NCI-H1092 treated with DMSO at 0.1 percent for 48 hours (cell line): ENCODE measurements at regions not wholly inside any gene's neighbourhood (a gene's known extent, or its start where the extent isn't known, plus 50 kb on each side); places are given as distances from the start of the nearest gene placed in this dataset.
A peak's percentile ranks its signal among the peaks of the same experiment; 100 is the strongest.
"Not testable (repeated sequence)": the region's sequence is repeated elsewhere in the genome, so short reads cannot be mapped to it uniquely, and the experiment has no call there.

Source experiments
- DNase-seq: peaks from one replicate; lab custom pipeline; 2025; lab: John Stamatoyannopoulos, UW

GRCh38 chr6:147651-148050 lies 144.6 kb upstream of the DUSP22 start:
- not testable (repeated sequence) for DNase-seq

- not testable (repeated sequence) for DNase-seq
Measured at GRCh38 chr6:148051-148984, 144.0 kb upstream of the DUSP22 start.

GRCh38 chr6:150147-150546 lies 142.1 kb upstream of the DUSP22 start:
- DNase-seq: not testable (repeated sequence)

- not testable (repeated sequence) for DNase-seq
Measured at GRCh38 chr6:152436-152835, 139.9 kb upstream of the DUSP22 start.

- not testable (repeated sequence) for DNase-seq
Measured at GRCh38 chr6:153026-153425, 139.3 kb upstream of the DUSP22 start.

DNA sequence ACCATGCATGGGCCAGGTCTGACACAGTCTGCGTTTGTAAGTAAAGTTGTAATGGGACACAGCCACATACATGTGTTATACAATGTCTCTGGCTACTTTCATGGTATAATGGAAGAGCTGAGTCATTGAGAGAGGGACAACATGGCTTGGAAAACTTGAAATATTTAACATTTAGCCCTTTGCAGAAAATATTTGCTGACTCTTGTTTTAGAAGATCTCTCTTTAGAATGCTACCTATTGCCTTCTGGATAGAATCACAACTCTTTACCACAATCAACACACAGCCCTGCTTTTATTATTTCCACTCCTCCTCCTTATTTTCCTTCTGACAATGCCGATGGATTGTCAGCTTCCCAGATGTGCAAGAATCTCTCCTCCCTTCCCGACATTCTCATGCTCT lies 138.4 kb upstream of the DUSP22 start:
- not testable (repeated sequence) for DNase-seq

DNA sequence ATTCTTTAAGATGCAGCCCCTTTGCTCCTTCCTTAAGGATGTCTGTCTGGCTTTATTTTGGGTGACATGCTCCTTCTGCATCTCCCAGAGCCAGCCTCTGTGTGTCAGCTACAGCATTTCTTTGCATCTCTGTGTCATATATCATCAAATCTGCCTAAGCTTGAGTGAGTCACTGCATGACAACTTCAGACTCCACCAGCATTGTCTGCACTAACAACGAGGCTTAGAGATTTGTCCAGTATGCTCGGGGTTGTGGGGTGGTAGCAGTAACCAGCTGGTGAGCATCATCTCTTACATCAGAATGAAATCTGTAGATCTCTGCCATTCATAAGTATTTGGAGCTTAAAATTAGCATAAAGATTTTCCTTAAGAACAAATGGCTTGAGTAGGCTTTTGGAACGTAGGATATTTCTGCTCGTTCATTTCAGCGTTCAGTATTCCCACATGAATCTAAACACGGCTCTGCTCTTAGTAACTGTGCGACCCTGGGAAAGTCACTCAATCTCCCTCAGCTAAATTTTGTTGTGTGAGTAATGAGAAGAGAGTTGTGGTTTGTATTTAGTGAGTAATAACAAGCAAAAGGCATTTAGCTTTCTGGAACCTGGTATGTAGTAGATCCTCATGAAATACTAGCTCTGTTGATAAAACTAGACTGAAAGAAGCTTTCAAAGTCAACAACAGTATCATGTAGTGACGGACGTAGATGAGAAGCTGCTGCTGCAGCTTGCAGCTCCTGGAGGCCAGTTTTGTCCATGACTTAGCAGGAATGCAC lies 137.8 kb upstream of the DUSP22 start:
- DNase-seq: not testable (repeated sequence)

DNA sequence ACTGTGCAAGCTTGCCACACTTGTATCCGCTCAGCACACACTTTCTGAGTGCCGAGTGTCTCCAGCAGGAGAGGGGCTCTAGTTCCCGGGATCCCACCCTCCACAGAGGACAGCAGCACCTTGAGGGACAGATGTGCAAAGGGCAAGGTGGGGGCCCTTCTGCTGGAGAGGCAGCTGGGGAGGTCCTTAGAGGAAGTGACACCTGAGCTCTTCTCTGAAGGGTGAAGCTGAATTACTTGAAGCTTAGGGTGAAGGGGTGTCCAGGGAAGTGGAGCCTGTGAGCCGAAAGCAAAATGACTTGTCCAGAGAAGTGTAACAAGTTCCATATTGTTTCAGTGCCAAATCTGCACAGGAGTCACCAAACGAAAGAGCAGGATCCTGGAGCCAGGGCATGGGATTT lies 136.3 kb upstream of the DUSP22 start:
- no peak for DNase-seq

- DNase-seq: not testable (repeated sequence)
Measured at GRCh38 chr6:156441-157140, 135.7 kb upstream of the DUSP22 start.

DNA sequence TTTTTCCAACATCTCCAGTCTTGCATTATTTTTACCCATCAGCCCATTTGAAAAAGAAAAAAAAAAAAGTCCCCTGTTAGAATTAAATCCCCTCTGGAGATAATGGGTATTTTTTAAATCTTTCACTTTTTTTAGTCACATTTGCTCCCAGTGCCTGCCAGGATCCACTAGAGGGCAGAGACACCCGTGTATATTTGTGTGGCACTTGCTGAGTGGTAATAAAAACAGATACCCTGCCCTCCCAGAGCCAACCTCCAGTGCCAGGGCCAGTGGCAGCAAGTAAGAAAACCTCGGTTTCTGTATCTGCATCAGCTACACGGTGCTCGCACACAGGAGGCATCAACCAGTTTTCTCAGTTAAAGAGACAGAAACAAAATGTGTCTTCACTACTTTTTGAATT lies 135.1 kb upstream of the DUSP22 start:
- DNase-seq: not testable (repeated sequence)

GRCh38 chr6:161657-162056 lies 130.6 kb upstream of the DUSP22 start:
- not testable (repeated sequence) for DNase-seq

DNA sequence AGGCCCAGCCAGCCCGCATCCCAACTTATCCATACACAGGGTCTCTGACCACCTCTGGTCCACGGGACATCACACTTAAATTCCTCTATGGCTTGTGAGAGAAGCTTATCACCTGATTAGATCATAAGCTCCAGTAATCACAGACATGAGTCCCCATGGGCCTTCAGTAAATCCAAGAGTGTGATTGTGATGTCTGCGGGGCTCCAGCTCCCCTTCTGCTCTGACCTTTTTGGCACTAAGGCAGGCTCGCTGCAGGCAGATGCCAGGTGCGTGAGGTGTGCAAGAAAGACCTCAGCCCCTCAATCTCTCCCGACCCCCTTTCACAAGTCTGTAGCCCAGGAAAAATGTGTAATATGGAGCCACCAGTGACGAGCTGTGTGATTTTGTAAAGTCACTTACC lies 127.6 kb upstream of the DUSP22 start:
- DNase-seq: no peak

DNA sequence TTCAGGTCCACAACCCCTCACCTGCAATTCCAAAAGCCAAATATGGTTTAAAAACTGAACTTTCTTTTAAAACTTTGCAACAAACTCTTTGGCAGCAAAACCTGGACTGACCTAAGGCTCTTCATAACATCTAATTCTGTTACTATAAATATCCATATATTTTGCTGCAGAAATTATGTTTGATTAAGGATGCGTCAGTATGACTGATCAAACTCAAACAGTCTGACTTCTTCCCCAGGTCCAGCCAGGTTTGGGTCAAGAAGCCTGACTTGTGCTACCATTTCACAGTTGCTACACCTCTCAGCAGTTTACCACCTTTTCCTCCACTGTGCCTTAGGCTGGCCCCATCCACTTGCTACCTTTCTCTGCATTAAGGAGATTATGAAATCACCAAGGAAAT lies 127.0 kb upstream of the DUSP22 start:
- DNase-seq: no peak

- no peak for DNase-seq
Measured at GRCh38 chr6:165906-166305, 126.4 kb upstream of the DUSP22 start.

DNA sequence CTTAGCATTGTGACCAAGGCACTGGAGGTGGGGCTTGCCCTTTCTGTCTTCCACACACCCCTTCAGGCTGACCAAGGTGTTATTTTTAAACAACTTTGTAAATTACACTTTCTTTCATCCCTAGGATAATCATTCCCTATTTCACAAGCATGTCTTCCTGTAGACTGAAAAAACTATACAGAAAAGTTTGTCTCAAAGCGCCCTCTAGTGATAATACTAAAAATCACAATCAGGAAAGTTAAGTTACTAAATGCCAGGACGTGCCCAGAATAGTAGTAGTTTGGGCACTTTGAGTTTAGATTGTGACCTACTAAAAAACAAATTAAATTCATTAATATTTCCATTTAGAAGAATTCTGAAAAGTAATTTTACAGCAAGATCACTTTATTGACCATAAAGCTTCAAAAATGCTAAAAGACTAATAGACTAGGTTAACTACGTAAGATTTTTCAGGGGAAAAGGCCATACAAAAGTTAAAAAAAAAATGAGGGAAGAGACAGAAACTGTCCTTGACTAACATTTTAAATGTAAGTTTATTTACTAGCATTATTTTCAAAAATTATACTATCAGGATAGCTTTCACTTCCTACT lies 123.3 kb upstream of the DUSP22 start:
- DNase-seq: peak; percentile 1

GRCh38 chr6:174036-174435 lies 118.3 kb upstream of the DUSP22 start:
- no peak for DNase-seq

- DNase-seq: no peak
Measured at GRCh38 chr6:175680-176079, 116.6 kb upstream of the DUSP22 start.

DNA sequence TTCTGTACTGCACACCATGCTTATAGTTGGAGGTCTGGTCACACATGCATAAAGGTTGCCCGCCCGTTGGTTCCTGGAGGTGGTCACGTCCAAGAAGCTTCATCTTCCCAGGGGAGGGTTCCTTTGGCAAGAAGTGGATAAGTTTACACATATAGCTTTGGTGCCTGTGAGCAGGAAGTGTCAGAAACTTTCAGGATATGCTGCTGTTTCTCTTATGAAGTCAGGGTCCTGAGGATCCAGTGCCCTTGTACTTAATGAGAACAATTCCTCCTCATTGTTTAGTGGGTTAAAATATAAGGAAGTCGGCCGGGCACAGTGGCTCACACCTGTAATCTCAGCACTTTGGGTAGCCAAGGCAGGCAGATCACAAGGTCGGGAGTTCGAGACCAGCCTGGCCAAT lies 115.5 kb upstream of the DUSP22 start:
- no peak for DNase-seq

GRCh38 chr6:178119-178518 lies 114.2 kb upstream of the DUSP22 start:
- no peak for DNase-seq

GRCh38 chr6:178929-179328 lies 113.4 kb upstream of the DUSP22 start:
- DNase-seq: not testable (repeated sequence)

GRCh38 chr6:179340-179950 lies 112.8 kb upstream of the DUSP22 start:
- no peak for DNase-seq
